ENCODE measurements at regions not wholly inside any gene's neighbourhood (a gene's known extent, or its start where the extent isn't known, plus 50 kb on each side); places are given as distances from the start of the nearest gene placed in this dataset.

DNA sequence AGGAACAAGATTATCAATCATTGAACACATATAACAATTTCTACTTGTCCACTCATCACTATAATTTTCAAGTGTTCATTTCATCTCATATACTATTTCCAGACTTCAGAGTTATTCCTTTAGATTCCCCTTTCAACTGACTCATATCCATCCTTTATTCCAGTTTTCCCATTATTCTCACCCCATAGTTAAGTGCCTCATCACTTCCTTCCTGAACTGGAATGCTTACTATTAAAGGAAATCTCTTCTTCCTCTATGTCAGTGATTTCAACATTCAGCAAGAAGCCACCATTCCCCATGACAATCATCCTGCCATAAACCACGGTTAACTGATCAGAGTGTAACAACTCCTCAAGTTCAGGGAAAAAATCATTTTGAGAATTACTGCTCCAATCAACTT, 198.9 kb downstream of the FBXO8 start:
- no peak for TF ChIP-seq ZBTB8A (IDR thresholded peaks at IDR 0.05; ENCODE audit: partially characterized antibody)
- TF ChIP-seq, protein P1, sequence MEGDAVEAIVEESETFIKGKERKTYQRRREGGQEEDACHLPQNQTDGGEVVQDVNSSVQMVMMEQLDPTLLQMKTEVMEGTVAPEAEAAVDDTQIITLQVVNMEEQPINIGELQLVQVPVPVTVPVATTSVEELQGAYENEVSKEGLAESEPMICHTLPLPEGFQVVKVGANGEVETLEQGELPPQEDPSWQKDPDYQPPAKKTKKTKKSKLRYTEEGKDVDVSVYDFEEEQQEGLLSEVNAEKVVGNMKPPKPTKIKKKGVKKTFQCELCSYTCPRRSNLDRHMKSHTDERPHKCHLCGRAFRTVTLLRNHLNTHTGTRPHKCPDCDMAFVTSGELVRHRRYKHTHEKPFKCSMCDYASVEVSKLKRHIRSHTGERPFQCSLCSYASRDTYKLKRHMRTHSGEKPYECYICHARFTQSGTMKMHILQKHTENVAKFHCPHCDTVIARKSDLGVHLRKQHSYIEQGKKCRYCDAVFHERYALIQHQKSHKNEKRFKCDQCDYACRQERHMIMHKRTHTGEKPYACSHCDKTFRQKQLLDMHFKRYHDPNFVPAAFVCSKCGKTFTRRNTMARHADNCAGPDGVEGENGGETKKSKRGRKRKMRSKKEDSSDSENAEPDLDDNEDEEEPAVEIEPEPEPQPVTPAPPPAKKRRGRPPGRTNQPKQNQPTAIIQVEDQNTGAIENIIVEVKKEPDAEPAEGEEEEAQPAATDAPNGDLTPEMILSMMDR (IDR thresholded peaks at IDR 0.05 in 2 of 3, conservative IDR thresholded peaks at IDR 0.05 in 1 of 3; ENCODE audit: insufficient read depth in 2 of 3, low read depth in 1 of 3, low read length in 3 of 3) = no peak
- no peak for TF ChIP-seq JUN (IDR thresholded peaks at IDR 0.05; ENCODE audit: borderline replicate concordance, low read depth, low read length)
- TF ChIP-seq JUN (CRISPR knock-in tag; IDR thresholded peaks at IDR 0.05; ENCODE audit: borderline replicate concordance) = no peak
- TF ChIP-seq ZNF707 (CRISPR knock-in tag; conservative IDR thresholded peaks at IDR 0.05) = no peak
- TF ChIP-seq ZNF354B (CRISPR knock-in tag; IDR thresholded peaks at IDR 0.05) = no peak

All from K562 (cell line).